ENCODE measurements at regions not wholly inside any gene's neighbourhood (a gene's known extent, or its start where the extent isn't known, plus 50 kb on each side); places are given as distances from the start of the nearest gene placed in this dataset.

- TF ChIP-seq CTCF (IDR thresholded peaks at IDR 0.05) = no peak
- TF ChIP-seq ZFX (IDR thresholded peaks at IDR 0.05; ENCODE audit: borderline replicate concordance) = no peak
These were observed 61.3 kb downstream of the ARF6 start for GRCh38 chr14:49954171-49954631.

Data from 22Rv1 (cell line).